ENCODE measurements at regions not wholly inside any gene's neighbourhood (a gene's known extent, or its start where the extent isn't known, plus 50 kb on each side); places are given as distances from the start of the nearest gene placed in this dataset.

DNA sequence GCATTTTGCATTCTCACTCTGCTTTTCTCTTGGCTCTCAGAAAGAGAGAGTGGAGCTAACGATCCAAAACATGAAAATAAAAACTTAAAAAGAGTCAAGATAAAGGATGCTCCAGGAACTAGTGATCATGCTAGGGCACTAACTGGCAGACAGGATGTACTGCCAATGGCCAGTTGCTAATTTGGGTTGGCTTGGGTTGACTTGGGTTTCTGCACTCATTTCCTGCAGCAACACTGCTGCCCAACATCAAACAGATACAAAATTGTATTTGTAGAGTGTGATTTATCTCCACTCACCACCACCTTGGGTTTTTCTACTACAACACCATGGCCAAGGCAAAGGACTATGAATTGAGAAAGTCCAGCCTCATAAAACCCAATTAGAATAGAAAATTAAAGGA lies 662.3 kb upstream of the PTBP2 start:
- TF ChIP-seq, protein P1, sequence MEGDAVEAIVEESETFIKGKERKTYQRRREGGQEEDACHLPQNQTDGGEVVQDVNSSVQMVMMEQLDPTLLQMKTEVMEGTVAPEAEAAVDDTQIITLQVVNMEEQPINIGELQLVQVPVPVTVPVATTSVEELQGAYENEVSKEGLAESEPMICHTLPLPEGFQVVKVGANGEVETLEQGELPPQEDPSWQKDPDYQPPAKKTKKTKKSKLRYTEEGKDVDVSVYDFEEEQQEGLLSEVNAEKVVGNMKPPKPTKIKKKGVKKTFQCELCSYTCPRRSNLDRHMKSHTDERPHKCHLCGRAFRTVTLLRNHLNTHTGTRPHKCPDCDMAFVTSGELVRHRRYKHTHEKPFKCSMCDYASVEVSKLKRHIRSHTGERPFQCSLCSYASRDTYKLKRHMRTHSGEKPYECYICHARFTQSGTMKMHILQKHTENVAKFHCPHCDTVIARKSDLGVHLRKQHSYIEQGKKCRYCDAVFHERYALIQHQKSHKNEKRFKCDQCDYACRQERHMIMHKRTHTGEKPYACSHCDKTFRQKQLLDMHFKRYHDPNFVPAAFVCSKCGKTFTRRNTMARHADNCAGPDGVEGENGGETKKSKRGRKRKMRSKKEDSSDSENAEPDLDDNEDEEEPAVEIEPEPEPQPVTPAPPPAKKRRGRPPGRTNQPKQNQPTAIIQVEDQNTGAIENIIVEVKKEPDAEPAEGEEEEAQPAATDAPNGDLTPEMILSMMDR (IDR thresholded peaks at IDR 0.05), result no peak
- Histone ChIP-seq H3K4me1 (no peaks in the 10 kb centered on the region), H3K27me3 (no peaks in the 10 kb centered on the region), H3K4me3 (no peak overlapping the region), H3K36me3 (no peaks in the 10 kb centered on the region), H3K9me3 (no peaks in the 10 kb centered on the region), H3K27ac (no peak overlapping the region)
- intact Hi-C loops (cut with DNase I), result no loop called here
- DNase-seq (ENCODE audit: low spot score in 2 of 2), result no peak

DNA sequence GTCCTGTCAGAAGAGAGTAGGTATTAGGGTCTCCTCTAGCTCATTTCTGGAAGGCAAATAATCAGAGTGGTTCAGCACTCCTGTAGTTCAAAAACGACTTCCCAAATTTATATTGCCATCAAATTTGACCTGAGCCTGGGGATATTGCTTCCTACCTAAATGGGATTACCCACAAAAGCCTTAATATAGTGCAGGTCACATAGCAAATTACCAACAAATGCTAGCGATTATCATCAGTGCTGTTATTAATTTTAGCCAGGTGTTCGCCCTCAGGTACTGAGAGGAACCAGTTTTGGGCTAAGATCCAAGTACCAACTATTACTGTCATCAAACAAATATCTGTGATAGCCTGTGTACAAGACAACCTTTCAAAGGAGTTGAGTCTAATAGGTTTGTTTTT lies 661.8 kb upstream of the PTBP2 start:
- intact Hi-C loops (cut with DNase I), result no loop called here
- H3K9me3 ChIP-seq, result no peaks in the 10 kb centered on the region

DNA sequence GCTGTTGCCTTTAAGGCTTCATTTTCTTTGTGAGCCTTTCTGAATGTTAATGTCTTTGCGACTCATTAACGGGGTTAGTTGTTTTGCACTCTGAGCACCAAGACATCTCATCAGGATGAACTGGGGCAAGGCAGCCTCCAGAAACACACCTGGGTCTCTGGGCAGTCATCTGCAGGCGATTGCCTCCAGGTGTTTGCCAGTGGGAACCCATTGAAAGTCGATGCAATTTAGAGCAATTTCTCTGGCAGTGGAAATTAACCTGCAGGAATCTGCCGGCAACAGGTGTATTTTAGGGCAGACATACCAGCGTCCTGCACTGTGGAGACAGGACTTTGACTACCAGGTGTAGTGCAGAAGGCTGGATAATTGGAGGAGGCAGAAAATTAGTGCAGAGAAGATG lies 661.0 kb upstream of the PTBP2 start:
- no peaks in the 10 kb centered on the region for H3K27me3 ChIP-seq
- H3K36me3 ChIP-seq, result no peaks in the 10 kb centered on the region
- H3K4me3 ChIP-seq, result no peak overlapping the region
- intact Hi-C loops (cut with DNase I), result no loop called here
- DNase-seq (ENCODE audit: low spot score in 2 of 2), result no peak
- TF ChIP-seq, protein P1 (IDR thresholded peaks at IDR 0.05), result no peak
- no peaks in the 10 kb centered on the region for H3K4me1 ChIP-seq
- H3K9me3 ChIP-seq, result no peaks in the 10 kb centered on the region
- no peak overlapping the region for H3K27ac ChIP-seq

More for the DNA sequence above, 661.8 kb upstream of the PTBP2 start:
- no peak overlapping the region for H3K4me3 ChIP-seq
- H3K4me1 ChIP-seq, result no peaks in the 10 kb centered on the region
- TF ChIP-seq, protein P1 (IDR thresholded peaks at IDR 0.05), result no peak
- DNase-seq (ENCODE audit: low spot score in 2 of 2), result no peak
- no peaks in the 10 kb centered on the region for H3K36me3 ChIP-seq
- H3K27me3 ChIP-seq, result no peaks in the 10 kb centered on the region
- H3K27ac ChIP-seq, result no peak overlapping the region

DNA sequence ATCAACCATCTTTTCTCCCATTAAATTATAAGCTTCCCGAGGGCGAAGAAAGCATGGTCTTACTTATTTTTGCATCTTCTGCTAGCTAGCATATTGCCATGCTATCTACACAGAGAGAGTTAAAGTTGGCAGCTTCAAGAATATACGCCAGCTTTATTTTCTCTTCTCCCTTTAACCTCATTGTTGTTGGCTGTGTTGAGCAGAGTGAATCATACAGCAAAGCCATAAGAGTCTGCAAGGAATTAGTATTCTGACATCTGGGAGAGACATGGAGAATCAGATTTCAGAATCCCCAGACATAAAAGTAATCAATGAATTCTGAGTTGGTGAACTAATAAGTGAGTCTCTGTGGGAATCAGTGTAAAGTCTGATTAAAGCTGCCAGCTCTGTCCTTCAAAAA lies 649.6 kb upstream of the PTBP2 start:
- intact Hi-C loops (cut with DNase I), result no loop called here

DNA sequence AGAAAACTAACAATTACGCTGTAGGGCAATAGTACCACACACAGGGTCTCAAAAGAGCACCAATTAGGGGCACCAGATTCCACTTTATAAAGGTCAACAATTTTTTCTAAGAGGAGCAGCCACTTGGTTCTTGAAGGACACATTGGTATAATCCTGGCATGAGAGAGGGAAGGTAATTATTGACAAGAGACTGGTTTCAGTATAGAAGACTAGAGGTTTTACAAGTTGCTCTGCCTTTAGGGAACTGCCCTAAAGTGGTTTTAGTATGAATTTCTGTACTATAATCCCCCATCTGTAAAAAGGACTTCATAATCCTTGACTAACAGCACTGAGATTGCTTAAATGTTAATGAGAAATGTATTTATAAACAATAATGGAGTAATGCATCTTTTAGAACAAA lies 648.5 kb upstream of the PTBP2 start:
- TF ChIP-seq, protein P1 (IDR thresholded peaks at IDR 0.05), result no peak
- H3K4me3 ChIP-seq, result no peak overlapping the region

More for the DNA sequence above, 649.6 kb upstream of the PTBP2 start:
- no peak for DNase-seq (ENCODE audit: low spot score in 2 of 2)
- Histone ChIP-seq H3K27ac (no peak overlapping the region), H3K4me1 (no peaks in the 10 kb centered on the region), H3K4me3 (no peak overlapping the region), H3K27me3 (no peaks in the 10 kb centered on the region), H3K9me3 (no peaks in the 10 kb centered on the region), H3K36me3 (no peaks in the 10 kb centered on the region)
- TF ChIP-seq, protein P1 (IDR thresholded peaks at IDR 0.05), result no peak

GRCh38 chr1:96074422-96074821 lies 647.2 kb upstream of the PTBP2 start:
- Histone ChIP-seq H3K27me3 (no peaks in the 10 kb centered on the region), H3K4me3 (no peak overlapping the region), H3K9me3 (no peaks in the 10 kb centered on the region), H3K36me3 (no peaks in the 10 kb centered on the region), H3K27ac (no peak overlapping the region), H3K4me1 (no peaks in the 10 kb centered on the region)
- intact Hi-C loops (cut with DNase I), result no loop called here
- TF ChIP-seq, protein P1 (IDR thresholded peaks at IDR 0.05), result no peak
- no peak for DNase-seq (ENCODE audit: low spot score in 2 of 2)

More for the DNA sequence above, 648.5 kb upstream of the PTBP2 start:
- Histone ChIP-seq H3K4me1 (no peaks in the 10 kb centered on the region), H3K36me3 (no peaks in the 10 kb centered on the region), H3K27me3 (no peaks in the 10 kb centered on the region), H3K9me3 (no peaks in the 10 kb centered on the region), H3K27ac (no peak overlapping the region)
- DNase-seq (ENCODE audit: low spot score in 2 of 2), result no peak
- intact Hi-C loops (cut with DNase I), result no loop called here
